ENCODE measurements at regions not wholly inside any gene's neighbourhood (a gene's known extent, or its start where the extent isn't known, plus 50 kb on each side); places are given as distances from the start of the nearest gene placed in this dataset.

DNA sequence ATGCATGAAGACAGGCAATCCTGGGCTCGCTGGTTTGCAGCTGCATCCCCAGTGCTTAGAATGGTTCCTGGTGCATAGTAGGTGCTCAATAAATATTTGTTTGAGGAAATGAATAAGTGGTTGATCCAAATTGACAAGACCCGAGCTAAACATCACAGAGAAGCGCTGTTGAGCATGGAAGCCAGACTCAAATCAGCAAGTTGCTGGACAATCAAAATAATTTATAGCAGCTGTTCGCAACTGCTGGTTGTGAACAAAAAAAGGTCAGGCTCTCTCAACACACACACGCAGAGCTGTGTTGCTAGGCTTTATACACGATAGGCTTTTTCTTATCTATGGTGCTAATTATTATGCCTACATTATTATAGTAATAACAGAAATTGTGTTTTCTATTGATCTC lies 190.2 kb downstream of the TBX5 start:
- TF ChIP-seq, protein P1, sequence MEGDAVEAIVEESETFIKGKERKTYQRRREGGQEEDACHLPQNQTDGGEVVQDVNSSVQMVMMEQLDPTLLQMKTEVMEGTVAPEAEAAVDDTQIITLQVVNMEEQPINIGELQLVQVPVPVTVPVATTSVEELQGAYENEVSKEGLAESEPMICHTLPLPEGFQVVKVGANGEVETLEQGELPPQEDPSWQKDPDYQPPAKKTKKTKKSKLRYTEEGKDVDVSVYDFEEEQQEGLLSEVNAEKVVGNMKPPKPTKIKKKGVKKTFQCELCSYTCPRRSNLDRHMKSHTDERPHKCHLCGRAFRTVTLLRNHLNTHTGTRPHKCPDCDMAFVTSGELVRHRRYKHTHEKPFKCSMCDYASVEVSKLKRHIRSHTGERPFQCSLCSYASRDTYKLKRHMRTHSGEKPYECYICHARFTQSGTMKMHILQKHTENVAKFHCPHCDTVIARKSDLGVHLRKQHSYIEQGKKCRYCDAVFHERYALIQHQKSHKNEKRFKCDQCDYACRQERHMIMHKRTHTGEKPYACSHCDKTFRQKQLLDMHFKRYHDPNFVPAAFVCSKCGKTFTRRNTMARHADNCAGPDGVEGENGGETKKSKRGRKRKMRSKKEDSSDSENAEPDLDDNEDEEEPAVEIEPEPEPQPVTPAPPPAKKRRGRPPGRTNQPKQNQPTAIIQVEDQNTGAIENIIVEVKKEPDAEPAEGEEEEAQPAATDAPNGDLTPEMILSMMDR (IDR thresholded peaks at IDR 0.05) = no peak
- TF ChIP-seq POLR2A (IDR thresholded peaks at IDR 0.05) = no peak

Data from uterus (tissue), 2 donors.